HG02840 (cell line): ENCODE measurements at regions not wholly inside any gene's neighbourhood (a gene's known extent, or its start where the extent isn't known, plus 50 kb on each side); places are given as distances from the start of the nearest gene placed in this dataset.
"Not testable (repeated sequence)": the region's sequence is repeated elsewhere in the genome, so short reads cannot be mapped to it uniquely, and the experiment has no call there.

Source experiments
- ATAC-seq: cut with Tn5 transposase; IDR thresholded peaks from one replicate; pipeline ENCODE4 v1.9.1; 2021; ENCODE audit warnings: mild to moderate bottlenecking, moderate library complexity, moderate number of reproducible peaks; ENCODE audit not compliant: unreplicated experiment, low FRiP score

- ATAC-seq, result no peak
Measured at GRCh38 chr6:134822920-134823709, 126.8 kb downstream of the ALDH8A1 start.

GRCh38 chr6:134821928-134822864 is 127.7 kb downstream of the ALDH8A1 start:
- ATAC-seq, result no peak

GRCh38 chr6:134821397-134821796 is 128.5 kb downstream of the ALDH8A1 start:
- no peak for ATAC-seq

GRCh38 chr6:134819863-134820800 is 129.8 kb downstream of the ALDH8A1 start:
- no peak for ATAC-seq

GRCh38 chr6:134819236-134819635 is 130.7 kb downstream of the ALDH8A1 start:
- ATAC-seq, result no peak

GRCh38 chr6:134817448-134817847 is 132.5 kb downstream of the ALDH8A1 start:
- ATAC-seq, result no peak

- ATAC-seq, result no peak
Measured at GRCh38 chr6:134816780-134817179, 133.1 kb downstream of the ALDH8A1 start.

GRCh38 chr6:134816300-134816699 is 133.6 kb downstream of the ALDH8A1 start:
- ATAC-seq, result no peak

GRCh38 chr6:134814076-134814695 is 135.7 kb downstream of the ALDH8A1 start:
- no peak for ATAC-seq

GRCh38 chr6:134813146-134813545 is 136.8 kb downstream of the ALDH8A1 start:
- no peak for ATAC-seq

GRCh38 chr6:134810402-134810801 is 139.5 kb downstream of the ALDH8A1 start:
- no peak for ATAC-seq

GRCh38 chr6:134809130-134809529 is 140.8 kb downstream of the ALDH8A1 start:
- no peak for ATAC-seq

- ATAC-seq, result no peak
Measured at GRCh38 chr6:134806180-134806798, 143.6 kb downstream of the ALDH8A1 start.

- ATAC-seq, result no peak
Measured at GRCh38 chr6:134805168-134805567, 144.7 kb downstream of the ALDH8A1 start.

GRCh38 chr6:134804311-134804710 is 145.6 kb downstream of the ALDH8A1 start:
- not testable (repeated sequence) for ATAC-seq

- ATAC-seq, result no peak
Measured at GRCh38 chr6:134802426-134803058, 147.4 kb downstream of the ALDH8A1 start.

- ATAC-seq, result no peak
Measured at GRCh38 chr6:134797400-134798113, 152.3 kb downstream of the ALDH8A1 start.

GRCh38 chr6:134795691-134796090 is 154.2 kb downstream of the ALDH8A1 start:
- ATAC-seq, result no peak
